Inflammatory macrophage treated with lipopolysaccharide for 4 hours (primary cell): ENCODE measurements at regions not wholly inside any gene's neighbourhood (a gene's known extent, or its start where the extent isn't known, plus 50 kb on each side); places are given as distances from the start of the nearest gene placed in this dataset.
"Not testable (repeated sequence)": the region's sequence is repeated elsewhere in the genome, so short reads cannot be mapped to it uniquely, and the experiment has no call there.

Source experiments
- DNase-seq: peaks from one replicate; pipeline ENCODE4 v3.0.0-alpha.2; 2020

GRCh38 chr5:158039911-158040347 lies 181.0 kb upstream of the CLINT1 start:
- DNase-seq = no peak

GRCh38 chr5:158039441-158039840 lies 180.5 kb upstream of the CLINT1 start:
- DNase-seq = no peak

- DNase-seq = not testable (repeated sequence)
These were observed 178.1 kb upstream of the CLINT1 start for GRCh38 chr5:158036983-158037595.

GRCh38 chr5:158034586-158034985 lies 175.6 kb upstream of the CLINT1 start:
- not testable (repeated sequence) for DNase-seq

GRCh38 chr5:158033724-158034123 lies 174.8 kb upstream of the CLINT1 start:
- DNase-seq = no peak

- DNase-seq = no peak
These were observed 174.1 kb upstream of the CLINT1 start for GRCh38 chr5:158033076-158033475.

- no peak for DNase-seq
These were observed 173.3 kb upstream of the CLINT1 start for GRCh38 chr5:158032246-158032645.

- DNase-seq = no peak
These were observed 169.1 kb upstream of the CLINT1 start for GRCh38 chr5:158027806-158028775.

GRCh38 chr5:158026304-158027031 lies 167.5 kb upstream of the CLINT1 start:
- DNase-seq = no peak

- no peak for DNase-seq
These were observed 164.3 kb upstream of the CLINT1 start for GRCh38 chr5:158023266-158023665.

GRCh38 chr5:158022837-158023236 lies 163.9 kb upstream of the CLINT1 start:
- no peak for DNase-seq

- no peak for DNase-seq
These were observed 163.4 kb upstream of the CLINT1 start for GRCh38 chr5:158022393-158022792.

- no peak for DNase-seq
These were observed 161.8 kb upstream of the CLINT1 start for GRCh38 chr5:158020555-158021418.

- DNase-seq = no peak
These were observed 158.5 kb upstream of the CLINT1 start for GRCh38 chr5:158017469-158017868.

GRCh38 chr5:158014372-158014771 lies 155.4 kb upstream of the CLINT1 start:
- DNase-seq = no peak

GRCh38 chr5:158013939-158014338 lies 155.0 kb upstream of the CLINT1 start:
- DNase-seq = peak; percentile 23

- DNase-seq = no peak
These were observed 154.4 kb upstream of the CLINT1 start for GRCh38 chr5:158013303-158013702.

- no peak for DNase-seq
These were observed 152.5 kb upstream of the CLINT1 start for GRCh38 chr5:158011422-158011821.

GRCh38 chr5:158010831-158011230 lies 151.9 kb upstream of the CLINT1 start:
- DNase-seq = no peak

GRCh38 chr5:158007336-158007735 lies 148.4 kb upstream of the CLINT1 start:
- DNase-seq = no peak

- no peak for DNase-seq
These were observed 140.8 kb upstream of the CLINT1 start for GRCh38 chr5:157999696-158000095.

- peak; percentile 93 for DNase-seq
These were observed 139.1 kb upstream of the CLINT1 start for GRCh38 chr5:157997991-157998504.
